ENCODE measurements at regions not wholly inside any gene's neighbourhood (a gene's known extent, or its start where the extent isn't known, plus 50 kb on each side); places are given as distances from the start of the nearest gene placed in this dataset.

DNA sequence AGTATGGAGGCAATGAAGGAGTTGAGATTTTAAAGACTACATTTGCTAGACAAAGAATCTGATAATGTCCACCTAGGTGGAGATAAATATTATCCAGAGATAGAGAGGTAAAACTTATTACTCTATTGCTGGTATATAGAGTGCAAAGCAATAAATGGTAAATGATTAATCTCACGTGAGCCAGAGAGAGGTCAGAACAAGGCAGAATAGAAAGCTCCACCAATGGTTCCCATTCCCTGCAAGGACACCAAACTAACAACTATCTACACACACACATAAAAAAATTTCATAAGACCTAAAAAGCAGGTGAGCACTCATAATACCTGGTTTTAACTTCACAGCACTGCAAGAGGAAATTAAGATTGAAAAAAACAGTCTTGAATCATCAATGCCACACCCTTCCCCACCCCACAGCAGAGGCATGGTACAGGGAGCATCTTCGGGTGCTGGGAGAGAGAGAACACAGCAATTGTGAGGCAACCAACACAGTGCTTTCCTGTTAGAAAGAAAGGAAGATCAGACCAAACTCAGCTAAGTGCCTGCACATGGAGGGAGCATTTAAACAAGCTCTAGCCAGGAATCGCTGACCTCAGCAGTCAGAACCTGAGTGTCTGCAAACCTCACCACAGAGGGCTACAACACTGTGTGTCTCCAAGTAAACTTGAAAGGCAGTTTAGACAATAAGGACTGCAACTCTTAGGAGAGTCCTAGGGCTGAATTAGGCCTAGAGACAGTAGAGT is 1432.6 kb upstream of the TMEFF2 start:
- H3K4me1 ChIP-seq = no peaks in the 10 kb centered on the region
- no peaks in the 10 kb centered on the region for H3K36me3 ChIP-seq
- no peak for TF ChIP-seq POLR2A (IDR thresholded peaks at IDR 0.05)
- TF ChIP-seq, protein P1, sequence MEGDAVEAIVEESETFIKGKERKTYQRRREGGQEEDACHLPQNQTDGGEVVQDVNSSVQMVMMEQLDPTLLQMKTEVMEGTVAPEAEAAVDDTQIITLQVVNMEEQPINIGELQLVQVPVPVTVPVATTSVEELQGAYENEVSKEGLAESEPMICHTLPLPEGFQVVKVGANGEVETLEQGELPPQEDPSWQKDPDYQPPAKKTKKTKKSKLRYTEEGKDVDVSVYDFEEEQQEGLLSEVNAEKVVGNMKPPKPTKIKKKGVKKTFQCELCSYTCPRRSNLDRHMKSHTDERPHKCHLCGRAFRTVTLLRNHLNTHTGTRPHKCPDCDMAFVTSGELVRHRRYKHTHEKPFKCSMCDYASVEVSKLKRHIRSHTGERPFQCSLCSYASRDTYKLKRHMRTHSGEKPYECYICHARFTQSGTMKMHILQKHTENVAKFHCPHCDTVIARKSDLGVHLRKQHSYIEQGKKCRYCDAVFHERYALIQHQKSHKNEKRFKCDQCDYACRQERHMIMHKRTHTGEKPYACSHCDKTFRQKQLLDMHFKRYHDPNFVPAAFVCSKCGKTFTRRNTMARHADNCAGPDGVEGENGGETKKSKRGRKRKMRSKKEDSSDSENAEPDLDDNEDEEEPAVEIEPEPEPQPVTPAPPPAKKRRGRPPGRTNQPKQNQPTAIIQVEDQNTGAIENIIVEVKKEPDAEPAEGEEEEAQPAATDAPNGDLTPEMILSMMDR (IDR thresholded peaks at IDR 0.05) = no peak
- 60 to 76% methylated on average over 3 of the region's 3 CpGs for WGBS, 2 donors
- H3K9me3 ChIP-seq = no peaks in the 10 kb centered on the region
- DNase-seq = no peak
- no peak overlapping the region for H3K4me3 ChIP-seq (replicated peaks in 1 of 3)
- no peaks in the 10 kb centered on the region for H3K27me3 ChIP-seq
- no peak overlapping the region for H3K27ac ChIP-seq
- intact Hi-C loops (cut with DNase I) = no loop called here

DNA sequence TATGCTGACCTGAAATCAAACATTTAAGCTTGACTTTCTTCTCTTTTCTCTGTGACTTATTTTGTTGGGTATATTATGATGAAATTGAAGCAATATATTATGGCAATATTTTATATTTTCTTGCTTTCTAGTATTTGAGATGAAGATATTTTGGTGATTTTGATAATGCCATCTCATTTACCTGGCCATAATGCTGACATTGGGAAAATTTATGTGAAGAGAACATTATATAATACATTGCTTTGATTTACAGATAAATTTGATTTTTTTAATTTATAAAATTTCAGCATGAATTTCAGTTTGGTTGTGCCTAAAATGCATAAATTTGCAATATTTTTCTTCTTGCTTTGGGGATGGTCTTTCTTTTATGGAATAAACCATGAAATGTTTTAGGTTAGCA is 1413.7 kb upstream of the TMEFF2 start:
- TF ChIP-seq, protein P1 (IDR thresholded peaks at IDR 0.05) = no peak
- TF ChIP-seq POLR2A (IDR thresholded peaks at IDR 0.05) = no peak

DNA sequence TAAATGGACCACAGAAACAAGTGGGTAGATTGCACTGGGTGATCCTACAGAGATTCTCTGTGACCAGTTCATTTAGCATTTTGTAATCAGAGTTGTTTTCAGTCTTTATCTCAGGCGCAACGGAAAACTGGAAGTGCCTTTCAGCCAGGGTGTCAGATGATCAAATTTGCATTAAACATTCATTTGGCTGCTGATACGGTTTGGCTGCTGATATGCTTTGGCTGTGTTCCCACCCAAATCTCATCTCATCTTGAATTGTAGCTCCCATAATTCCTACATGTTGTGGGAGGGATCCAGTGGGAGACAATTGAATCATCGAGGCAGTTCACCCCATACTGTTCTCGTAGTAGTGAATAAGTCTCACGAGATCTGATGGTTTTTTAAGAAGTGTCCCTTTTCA is 1396.1 kb upstream of the TMEFF2 start:
- DNase-seq = no peak
- TF ChIP-seq, protein P1 (IDR thresholded peaks at IDR 0.05) = no peak
- no peak overlapping the region for H3K4me3 ChIP-seq (replicated peaks in 1 of 3)
- no peaks in the 10 kb centered on the region for H3K4me1 ChIP-seq
- H3K36me3 ChIP-seq = no peaks in the 10 kb centered on the region
- no peak overlapping the region for H3K27ac ChIP-seq
- H3K27me3 ChIP-seq = no peaks in the 10 kb centered on the region
- WGBS, 2 donors = 82 to 89% methylated on average over 6 of the region's 6 CpGs
- no peaks in the 10 kb centered on the region for H3K9me3 ChIP-seq
- intact Hi-C loops (cut with DNase I) = no loop called here

More for the DNA sequence above, 1413.7 kb upstream of the TMEFF2 start:
- DNase-seq = no peak
- Histone ChIP-seq H3K27ac (no peak overlapping the region), H3K9me3 (no peaks in the 10 kb centered on the region), H3K4me3 (replicated peaks in 1 of 3) (no peak overlapping the region), H3K4me1 (no peaks in the 10 kb centered on the region), H3K27me3 (no peaks in the 10 kb centered on the region), H3K36me3 (no peaks in the 10 kb centered on the region)
- intact Hi-C loops (cut with DNase I) = no loop called here

DNA sequence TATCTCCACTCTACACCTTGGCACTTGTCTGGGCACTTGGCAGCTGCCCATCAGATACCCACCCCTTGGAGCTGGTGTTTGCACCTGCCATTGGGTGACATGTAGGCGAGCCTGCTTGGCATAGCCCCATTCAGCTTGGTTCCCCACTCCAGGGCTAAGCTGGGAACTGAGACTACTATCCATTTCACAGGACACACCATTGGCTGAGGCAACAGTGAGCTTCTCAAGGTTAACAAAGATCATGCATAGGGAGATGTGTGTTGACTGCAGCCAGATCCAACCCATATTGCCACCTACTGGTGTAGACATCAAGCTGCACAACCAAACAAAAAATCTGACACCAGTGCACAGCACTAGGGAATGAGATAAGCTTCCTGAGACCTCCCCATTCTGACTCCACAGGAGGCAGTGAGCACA is 1389.8 kb upstream of the TMEFF2 start:
- no peaks in the 10 kb centered on the region for H3K36me3 ChIP-seq
- no peak for DNase-seq
- no peak for TF ChIP-seq POLR2A (IDR thresholded peaks at IDR 0.05)
- TF ChIP-seq, protein P1 (IDR thresholded peaks at IDR 0.05) = no peak
- H3K9me3 ChIP-seq = no peaks in the 10 kb centered on the region
- H3K27me3 ChIP-seq = no peaks in the 10 kb centered on the region
- no peaks in the 10 kb centered on the region for H3K4me1 ChIP-seq
- WGBS, 2 donors = 71 to 100% methylated on average over 1 of the region's 1 CpG
- intact Hi-C loops (cut with DNase I) = no loop called here
- H3K27ac ChIP-seq = no peak overlapping the region
- no peak overlapping the region for H3K4me3 ChIP-seq (replicated peaks in 1 of 3)

DNA sequence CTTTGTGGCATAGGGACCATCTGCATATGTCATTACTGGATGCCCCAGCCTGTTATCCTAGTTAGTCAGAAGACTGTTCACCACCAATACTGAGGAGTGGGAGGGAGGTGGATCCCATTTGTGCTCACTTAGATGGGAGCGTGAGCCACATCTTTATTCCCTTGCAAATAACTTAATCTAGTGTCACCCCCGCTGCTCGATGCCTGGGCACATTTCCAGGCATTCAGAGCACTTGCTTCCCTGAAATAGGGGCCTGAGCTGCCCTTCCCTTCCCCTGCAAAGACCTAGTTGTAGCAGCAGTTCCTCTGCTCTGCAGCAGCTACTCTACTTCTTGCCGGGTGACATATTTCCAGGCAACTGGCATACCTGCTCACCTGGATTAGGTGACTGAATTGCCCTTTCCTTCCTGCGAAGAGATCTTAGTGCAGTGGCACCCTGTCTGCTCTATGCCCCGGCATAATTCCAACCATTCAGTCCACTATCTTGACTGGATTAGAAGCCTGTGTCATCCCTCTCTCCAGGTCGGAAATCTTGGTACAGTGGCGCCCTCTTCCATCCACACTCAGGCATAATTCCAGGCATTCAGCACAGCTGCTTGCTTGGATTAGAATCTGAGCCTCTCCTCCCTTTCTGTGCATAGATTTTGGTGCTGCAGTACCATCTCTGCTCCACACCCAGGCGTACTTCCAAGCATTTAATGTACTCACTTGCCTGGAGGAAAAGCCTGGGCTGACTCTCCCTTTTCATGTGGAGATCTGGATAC is 1389.1 kb upstream of the TMEFF2 start:
- intact Hi-C loops (cut with DNase I) = no loop called here
- Histone ChIP-seq H3K4me1 (no peaks in the 10 kb centered on the region), H3K36me3 (no peaks in the 10 kb centered on the region), H3K4me3 (replicated peaks in 1 of 3) (no peak overlapping the region), H3K27ac (no peak overlapping the region), H3K9me3 (no peaks in the 10 kb centered on the region), H3K27me3 (no peaks in the 10 kb centered on the region)
- 72 to 82% methylated on average over 9 of the region's 9 CpGs for WGBS, 2 donors
- TF ChIP-seq, protein P1 (IDR thresholded peaks at IDR 0.05) = no peak
- TF ChIP-seq POLR2A (IDR thresholded peaks at IDR 0.05) = no peak
- DNase-seq = no peak
